ENCODE measurements at regions not wholly inside any gene's neighbourhood (a gene's known extent, or its start where the extent isn't known, plus 50 kb on each side); places are given as distances from the start of the nearest gene placed in this dataset.

- DNase-seq = no peak
- Histone ChIP-seq H3K4me3 (no peak overlapping the region), H3K9me3 (no peaks in the 10 kb centered on the region), H3K36me3 (no peaks in the 10 kb centered on the region), H3K27me3 (no peaks in the 10 kb centered on the region), H3K27ac (no peak overlapping the region), H3K4me1 (no peaks in the 10 kb centered on the region)
- intact Hi-C loops (cut with DNase I) = no loop called here
- TF ChIP-seq EP300 (IDR thresholded peaks at IDR 0.05) = no peak
- TF ChIP-seq POLR2AphosphoS5 (IDR thresholded peaks at IDR 0.05) = no peak
- no peak for TF ChIP-seq POLR2A (IDR thresholded peaks at IDR 0.05)
- no peak for TF ChIP-seq CTCF (IDR thresholded peaks at IDR 0.05)
- WGBS, 2 donors = 91 to 92% methylated on average over 14 of the region's 14 CpGs
Measured at GRCh38 chr20:57911512-57912226, 201.9 kb upstream of the PMEPA1 start.

DNA sequence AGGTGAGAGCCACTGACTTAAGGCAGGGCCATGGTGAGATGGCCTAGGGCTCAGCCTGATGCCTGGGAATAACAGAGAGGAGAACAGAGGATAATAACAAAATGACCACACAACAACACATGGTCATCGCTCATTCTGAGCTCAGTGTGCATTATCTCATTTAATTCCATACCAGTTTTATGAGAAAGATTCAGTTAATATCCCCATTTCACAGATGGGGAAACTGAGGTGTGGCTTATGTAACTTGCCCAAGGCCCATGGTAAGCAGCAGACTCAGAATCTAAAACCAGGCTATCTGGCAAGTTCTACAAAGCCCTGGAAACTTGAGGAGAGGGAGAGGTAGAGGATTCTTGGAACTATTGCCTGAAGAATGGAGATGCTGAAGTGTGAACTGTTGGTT, 200.9 kb upstream of the PMEPA1 start:
- Histone ChIP-seq H3K4me3 (no peak overlapping the region), H3K4me1 (no peaks in the 10 kb centered on the region), H3K36me3 (no peaks in the 10 kb centered on the region), H3K27ac (no peak overlapping the region), H3K27me3 (no peaks in the 10 kb centered on the region), H3K9me3 (no peaks in the 10 kb centered on the region)
- TF ChIP-seq POLR2AphosphoS5 (IDR thresholded peaks at IDR 0.05) (no peak), EP300 (IDR thresholded peaks at IDR 0.05) (no peak)
- WGBS, 2 donors = 93 to 98% methylated on average over 1 of the region's 1 CpG
- no peak for DNase-seq
- intact Hi-C loops (cut with DNase I) = no loop called here

DNA sequence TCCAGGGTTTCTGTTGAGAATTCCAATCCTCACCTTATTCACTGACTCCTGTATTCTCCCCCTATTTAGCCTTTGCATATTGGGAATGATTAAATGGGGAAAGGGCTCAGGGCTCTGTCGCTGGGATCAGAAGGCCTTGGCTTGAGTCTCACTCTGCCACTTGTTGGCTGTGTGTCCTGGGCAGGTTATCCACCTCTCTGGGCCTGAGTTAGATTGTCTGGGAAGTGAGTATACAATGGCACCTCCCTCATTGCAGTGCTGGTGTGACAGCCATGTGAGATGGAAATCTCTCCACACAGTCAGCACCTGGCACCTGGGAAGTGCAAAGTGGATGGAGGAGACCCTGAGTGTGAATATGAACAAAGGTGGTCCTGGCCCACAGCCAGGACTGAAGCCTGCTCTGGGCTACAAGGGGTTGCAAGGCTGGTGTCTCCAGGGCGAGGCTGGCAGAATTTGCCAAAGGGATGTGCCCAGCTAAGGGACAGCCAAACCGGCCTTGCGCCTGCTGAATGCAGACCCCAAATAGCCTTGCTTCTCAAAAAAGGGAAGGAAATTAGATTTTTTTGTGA, 200.0 kb upstream of the PMEPA1 start:
- H3K4me3 ChIP-seq = no peak overlapping the region
- intact Hi-C loops (cut with DNase I) = no loop called here
- 76 to 92% methylated on average over 4 of the region's 4 CpGs for WGBS, 2 donors
- no peaks in the 10 kb centered on the region for H3K9me3 ChIP-seq
- no peaks in the 10 kb centered on the region for H3K27me3 ChIP-seq
- no peak for TF ChIP-seq EP300 (IDR thresholded peaks at IDR 0.05)
- no peak for TF ChIP-seq CTCF (IDR thresholded peaks at IDR 0.05)
- TF ChIP-seq POLR2AphosphoS5 (IDR thresholded peaks at IDR 0.05) = no peak
- H3K27ac ChIP-seq = no peak overlapping the region
- no peak for DNase-seq
- H3K4me1 ChIP-seq = no peaks in the 10 kb centered on the region
- no peaks in the 10 kb centered on the region for H3K36me3 ChIP-seq

GRCh38 chr20:57908704-57909630, 199.2 kb upstream of the PMEPA1 start:
- intact Hi-C loops (cut with DNase I) = no loop called here
- H3K27ac ChIP-seq = no peak overlapping the region
- H3K36me3 ChIP-seq = no peaks in the 10 kb centered on the region
- H3K4me1 ChIP-seq = no peaks in the 10 kb centered on the region
- TF ChIP-seq EP300 (IDR thresholded peaks at IDR 0.05) (no peak), POLR2AphosphoS5 (IDR thresholded peaks at IDR 0.05) (no peak), CTCF (IDR thresholded peaks at IDR 0.05) (no peak), POLR2A (IDR thresholded peaks at IDR 0.05) (no peak)
- no peaks in the 10 kb centered on the region for H3K9me3 ChIP-seq
- no peaks in the 10 kb centered on the region for H3K27me3 ChIP-seq
- WGBS, 2 donors = 83 to 85% methylated on average over 14 of the region's 14 CpGs
- no peak overlapping the region for H3K4me3 ChIP-seq
- DNase-seq = no peak

GRCh38 chr20:57908226-57908625, 198.4 kb upstream of the PMEPA1 start:
- no peak for DNase-seq
- WGBS, 2 donors = 90 to 96% methylated on average over 9 of the region's 9 CpGs
- Histone ChIP-seq H3K27me3 (no peaks in the 10 kb centered on the region), H3K4me3 (no peak overlapping the region), H3K27ac (no peak overlapping the region), H3K4me1 (no peaks in the 10 kb centered on the region), H3K36me3 (no peaks in the 10 kb centered on the region), H3K9me3 (no peaks in the 10 kb centered on the region)
- TF ChIP-seq EP300 (IDR thresholded peaks at IDR 0.05) (no peak), CTCF (IDR thresholded peaks at IDR 0.05) (no peak)
- intact Hi-C loops (cut with DNase I) = no loop called here
